GM12878 (cell line): ENCODE measurements at regions not wholly inside any gene's neighbourhood (a gene's known extent, or its start where the extent isn't known, plus 50 kb on each side); places are given as distances from the start of the nearest gene placed in this dataset.

Source experiments
- ATF3 ChIP-seq: IDR thresholded peaks from 2 replicates; pipeline ENCODE4 v1.6.1; 2011; ENCODE audit warnings: low read depth, mild to moderate bottlenecking, low read length, moderate library complexity, borderline replicate concordance; ENCODE audit errors: extremely low read depth
- CBFB ChIP-seq: IDR thresholded peaks from 2 replicates; pipeline ENCODE4 v1.6.1; 2016; ENCODE audit warnings: antibody characterized with exemption, low read depth
- CTCF ChIP-seq, 3 experiments: IDR thresholded peaks in 2 of 3; conservative IDR thresholded peaks in 1 of 3; 2 replicates each; pipeline ENCODE4 v1.5.1; 2011; ENCODE audit warnings: low read depth in 3 of 3, low read length in 3 of 3, mild to moderate bottlenecking in 3 of 3, control low read depth in 2 of 3, moderate library complexity in 2 of 3, inconsistent platforms in 1 of 3, mixed read lengths in 1 of 3; ENCODE audit not compliant: control insufficient read depth in 2 of 3, insufficient read depth in 1 of 3; ENCODE audit errors: extremely low read depth in 1 of 3
- ESRRA ChIP-seq: IDR thresholded peaks from 2 replicates; pipeline ENCODE4 v1.6.1; 2012; ENCODE audit warnings: mild to moderate bottlenecking, low read length, improper control_type of control experiment
- EZH2 ChIP-seq: IDR thresholded peaks from 2 replicates; pipeline ENCODE4 v1.6.1; 2012; ENCODE audit warnings: low read depth, mild to moderate bottlenecking, control low read depth, inconsistent platforms, low read length, borderline replicate concordance; ENCODE audit not compliant: control insufficient read depth
- HDAC6 ChIP-seq: fragments of 200-600 bp; sonication (generic); IDR thresholded peaks from one replicate; pipeline ENCODE4 v1.8.0; 2017; ENCODE audit warnings: antibody characterized with exemption; ENCODE audit not compliant: unreplicated experiment
- MTA2 ChIP-seq: fragments of 450-650 bp; IDR thresholded peaks from 2 replicates; pipeline ENCODE4 v1.6.1; 2016; ENCODE audit warnings: low read depth, mild to moderate bottlenecking, moderate library complexity
- MXI1 ChIP-seq: fragments of 150-350 bp; IDR thresholded peaks from 2 replicates; pipeline ENCODE4 v1.6.1; 2011; ENCODE audit warnings: low read depth, mild to moderate bottlenecking, inconsistent platforms, low read length, improper control_type of control experiment
- POLR2A ChIP-seq: IDR thresholded peaks from 2 replicates; pipeline ENCODE4 v1.6.1; 2011; ENCODE audit warnings: low read depth, mild to moderate bottlenecking, low read length
- POLR2AphosphoS5 ChIP-seq: IDR thresholded peaks from 2 replicates; pipeline ENCODE4 v1.6.1; 2011; ENCODE audit warnings: mild to moderate bottlenecking, low read length, inconsistent platforms
- USF1 ChIP-seq: IDR thresholded peaks from 2 replicates; pipeline ENCODE4 v1.6.1; 2011; ENCODE audit warnings: borderline replicate concordance, low read depth, mild to moderate bottlenecking, moderate library complexity, mixed read lengths, low read length; ENCODE audit not compliant: insufficient read depth; ENCODE audit errors: extremely low read length
- USF2 ChIP-seq: IDR thresholded peaks from 2 replicates; pipeline ENCODE4 v1.6.1; 2011; ENCODE audit warnings: low read depth, low read length, improper control_type of control experiment, borderline replicate concordance
- TF ChIP-seq, protein P1 (sequence below): IDR thresholded peaks from 2 replicates; pipeline ENCODE4 v1.6.1; 2012; ENCODE audit warnings: low read depth, low read length, improper control_type of control experiment

DNA sequence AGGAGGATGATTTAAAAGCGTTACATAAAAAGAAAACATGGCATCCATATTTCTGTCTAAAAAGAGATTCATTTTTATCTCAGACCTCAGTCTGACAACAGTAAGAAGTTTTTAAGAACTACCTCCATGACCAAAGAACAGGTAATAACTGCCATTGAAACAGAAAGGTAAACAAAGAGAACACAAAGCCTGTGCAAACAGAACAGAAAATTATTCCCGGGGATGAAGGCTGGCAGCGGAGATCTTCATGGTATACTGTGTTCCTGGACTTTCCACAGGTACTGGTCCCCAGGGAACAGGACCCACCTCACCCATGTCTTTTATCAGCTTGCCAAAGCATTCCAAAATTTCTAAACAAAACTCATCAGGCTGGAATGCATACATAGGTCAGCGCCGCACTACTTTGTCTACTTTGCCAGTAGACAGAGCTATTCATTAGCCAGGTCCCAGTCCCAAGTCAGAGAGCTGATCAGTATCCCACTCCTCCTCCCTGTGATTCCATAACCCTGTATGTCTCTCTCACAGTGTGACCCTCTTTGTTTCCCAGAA is 277.3 kb downstream of the MBD2 start:
- TF ChIP-seq MTA2, result no peak
- no peak for TF ChIP-seq EZH2
- TF ChIP-seq CTCF (IDR thresholded peaks at IDR 0.05 in 2 of 3, conservative IDR thresholded peaks at IDR 0.05 in 1 of 3; ENCODE audit: control insufficient read depth in 2 of 3, extremely low read depth in 1 of 3, insufficient read depth in 1 of 3, low read depth in 3 of 3, low read length in 3 of 3), result no peak
- no peak for TF ChIP-seq HDAC6
- no peak for TF ChIP-seq ATF3
- no peak for TF ChIP-seq ESRRA
- TF ChIP-seq POLR2A, result no peak
- TF ChIP-seq, protein P1, sequence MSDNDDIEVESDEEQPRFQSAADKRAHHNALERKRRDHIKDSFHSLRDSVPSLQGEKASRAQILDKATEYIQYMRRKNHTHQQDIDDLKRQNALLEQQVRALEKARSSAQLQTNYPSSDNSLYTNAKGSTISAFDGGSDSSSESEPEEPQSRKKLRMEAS, result no peak
- no peak for TF ChIP-seq MXI1
- TF ChIP-seq USF1, result no peak
- no peak for TF ChIP-seq USF2
- no peak for TF ChIP-seq POLR2AphosphoS5
- TF ChIP-seq CBFB, result no peak
